Bronchial epithelial cell (primary cell): ENCODE measurements at regions not wholly inside any gene's neighbourhood (a gene's known extent, or its start where the extent isn't known, plus 50 kb on each side); places are given as distances from the start of the nearest gene placed in this dataset.

Experiments used
- DNase-seq: peaks from one replicate; pipeline ENCODE4 v3.0.0-alpha.2; 2010; ENCODE audit warnings: low read depth
- FAIRE-seq: peaks from 2 replicates; lab custom pipeline; 2011; peaks lifted over from hg19 to GRCh38; lab: Jason Lieb, UNC
- H3K27me3 ChIP-seq: 2 replicates; pipeline ENCODE4 v1.5.1; 2011; ENCODE audit warnings: low read length; ENCODE audit not compliant: control insufficient read depth, insufficient read depth
- H3K36me3 ChIP-seq: 2 replicates; pipeline ENCODE4 v1.5.1; 2011; ENCODE audit warnings: low read length; ENCODE audit not compliant: control insufficient read depth, insufficient read depth
- H3K4me3 ChIP-seq: 2 replicates; pipeline ENCODE4 v1.5.1; 2011; ENCODE audit warnings: mild to moderate bottlenecking, low read depth, low read length, control low read depth
- TF ChIP-seq, protein P1 (sequence below): IDR thresholded peaks from 2 replicates; pipeline ENCODE4 v1.5.1; 2011; ENCODE audit warnings: mild to moderate bottlenecking, moderate library complexity, low read length, control low read depth, inconsistent platforms; ENCODE audit not compliant: insufficient read depth, severe bottlenecking

DNA sequence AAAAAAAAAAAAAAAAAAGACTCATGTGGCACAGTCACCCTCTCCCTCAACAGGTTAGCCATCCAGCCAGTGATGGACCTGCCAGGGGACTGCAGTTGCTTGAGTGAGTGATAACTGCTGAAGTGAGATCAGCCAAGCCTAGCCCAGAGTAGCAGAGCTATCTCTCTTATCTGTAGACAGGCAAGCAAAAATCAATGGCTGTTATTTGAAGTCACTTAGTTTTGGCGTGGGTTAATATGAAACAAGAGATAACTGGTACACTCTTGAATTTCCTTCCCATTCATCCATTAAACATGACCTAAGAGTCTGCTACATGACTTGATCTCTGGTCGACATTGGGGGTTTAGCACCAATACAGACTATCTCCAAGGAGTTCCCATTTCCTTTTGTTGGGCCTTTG, 51.2 kb upstream of the TNIK start:
- Histone ChIP-seq H3K27me3 (no peaks in the 10 kb centered on the region), H3K36me3 (no peaks in the 10 kb centered on the region), H3K4me3 (no peak overlapping the region)
- FAIRE-seq (no peak), DNase-seq (no peak)
- TF ChIP-seq, protein P1, sequence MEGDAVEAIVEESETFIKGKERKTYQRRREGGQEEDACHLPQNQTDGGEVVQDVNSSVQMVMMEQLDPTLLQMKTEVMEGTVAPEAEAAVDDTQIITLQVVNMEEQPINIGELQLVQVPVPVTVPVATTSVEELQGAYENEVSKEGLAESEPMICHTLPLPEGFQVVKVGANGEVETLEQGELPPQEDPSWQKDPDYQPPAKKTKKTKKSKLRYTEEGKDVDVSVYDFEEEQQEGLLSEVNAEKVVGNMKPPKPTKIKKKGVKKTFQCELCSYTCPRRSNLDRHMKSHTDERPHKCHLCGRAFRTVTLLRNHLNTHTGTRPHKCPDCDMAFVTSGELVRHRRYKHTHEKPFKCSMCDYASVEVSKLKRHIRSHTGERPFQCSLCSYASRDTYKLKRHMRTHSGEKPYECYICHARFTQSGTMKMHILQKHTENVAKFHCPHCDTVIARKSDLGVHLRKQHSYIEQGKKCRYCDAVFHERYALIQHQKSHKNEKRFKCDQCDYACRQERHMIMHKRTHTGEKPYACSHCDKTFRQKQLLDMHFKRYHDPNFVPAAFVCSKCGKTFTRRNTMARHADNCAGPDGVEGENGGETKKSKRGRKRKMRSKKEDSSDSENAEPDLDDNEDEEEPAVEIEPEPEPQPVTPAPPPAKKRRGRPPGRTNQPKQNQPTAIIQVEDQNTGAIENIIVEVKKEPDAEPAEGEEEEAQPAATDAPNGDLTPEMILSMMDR, result no peak
